ENCODE measurements at regions not wholly inside any gene's neighbourhood (a gene's known extent, or its start where the extent isn't known, plus 50 kb on each side); places are given as distances from the start of the nearest gene placed in this dataset.

GRCh38 chr10:71021402-71021801 lies 133.0 kb upstream of the PCBD1 start:
- Histone ChIP-seq H3K9me3 (ENCODE audit: insufficient read depth, low read depth, low read length) (no peaks in the 10 kb centered on the region), H3K36me3 (ENCODE audit: insufficient read depth, low read length) (no peaks in the 10 kb centered on the region), H4K20me1 (ENCODE audit: insufficient read depth, low read length, poor library complexity, severe bottlenecking) (no peaks in the 10 kb centered on the region), H3K9ac (ENCODE audit: low read depth, low read length, poor library complexity, severe bottlenecking) (no peak overlapping the region), H3F3A (ENCODE audit: low read depth) (no peaks in the 10 kb centered on the region), H3K9me2 (replicated peaks; ENCODE audit: low read depth, low read length) (no peaks in the 10 kb centered on the region), H3K4me2 (ENCODE audit: low read depth, low read length, poor library complexity, severe bottlenecking) (no peak overlapping the region), H3K4me1 (ENCODE audit: insufficient read depth, low read length, poor library complexity, severe bottlenecking) (no peaks in the 10 kb centered on the region), H3K79me2 (ENCODE audit: insufficient read depth, low read length) (no peaks in the 10 kb centered on the region), H3K4me3 (ENCODE audit: low read length, poor library complexity, severe bottlenecking) (no peak overlapping the region), H3K27me3 (ENCODE audit: insufficient read depth, low read length, poor library complexity, severe bottlenecking) (no peaks in the 10 kb centered on the region), H2AFZ (ENCODE audit: low read length) (no peak overlapping the region)
- no peak for TF ChIP-seq EZH2phosphoT487 (IDR thresholded peaks at IDR 0.05; ENCODE audit: borderline replicate concordance)
- TF ChIP-seq CTCF (conservative IDR thresholded peaks at IDR 0.05; ENCODE audit: low read length) = no peak

GRCh38 chr10:71023704-71024283 lies 135.4 kb upstream of the PCBD1 start:
- H2AFZ ChIP-seq (ENCODE audit: low read length) = no peak overlapping the region; the same call in 1 of the 2 replicates
- no peak overlapping the region for H3K4me2 ChIP-seq (ENCODE audit: low read depth, low read length, poor library complexity, severe bottlenecking)
- H4K20me1 ChIP-seq (ENCODE audit: insufficient read depth, low read length, poor library complexity, severe bottlenecking) = no peaks in the 10 kb centered on the region
- no peaks in the 10 kb centered on the region for H3F3A ChIP-seq (ENCODE audit: low read depth)
- TF ChIP-seq CTCF (conservative IDR thresholded peaks at IDR 0.05; ENCODE audit: low read length) (no peak), EZH2phosphoT487 (IDR thresholded peaks at IDR 0.05; ENCODE audit: borderline replicate concordance) (no peak)
- no peaks in the 10 kb centered on the region for H3K4me1 ChIP-seq (ENCODE audit: insufficient read depth, low read length, poor library complexity, severe bottlenecking)
- H3K4me3 ChIP-seq (ENCODE audit: low read length, poor library complexity, severe bottlenecking) = no peak overlapping the region
- H3K27me3 ChIP-seq (ENCODE audit: insufficient read depth, low read length, poor library complexity, severe bottlenecking) = no peaks in the 10 kb centered on the region
- H3K9me3 ChIP-seq (ENCODE audit: insufficient read depth, low read depth, low read length) = no peaks in the 10 kb centered on the region
- H3K36me3 ChIP-seq (ENCODE audit: insufficient read depth, low read length) = no peaks in the 10 kb centered on the region
- no peak overlapping the region for H3K9ac ChIP-seq (ENCODE audit: low read depth, low read length, poor library complexity, severe bottlenecking)
- no peaks in the 10 kb centered on the region for H3K9me2 ChIP-seq (replicated peaks; ENCODE audit: low read depth, low read length)
- H3K79me2 ChIP-seq (ENCODE audit: insufficient read depth, low read length) = no peaks in the 10 kb centered on the region

GRCh38 chr10:71024490-71024889 lies 136.1 kb upstream of the PCBD1 start:
- Histone ChIP-seq H3K4me1 (ENCODE audit: insufficient read depth, low read length, poor library complexity, severe bottlenecking) (no peaks in the 10 kb centered on the region), H3F3A (ENCODE audit: low read depth) (no peaks in the 10 kb centered on the region), H4K20me1 (ENCODE audit: insufficient read depth, low read length, poor library complexity, severe bottlenecking) (no peaks in the 10 kb centered on the region), H3K36me3 (ENCODE audit: insufficient read depth, low read length) (no peaks in the 10 kb centered on the region), H3K9ac (ENCODE audit: low read depth, low read length, poor library complexity, severe bottlenecking) (no peak overlapping the region), H3K79me2 (ENCODE audit: insufficient read depth, low read length) (no peaks in the 10 kb centered on the region), H3K4me3 (ENCODE audit: low read length, poor library complexity, severe bottlenecking) (no peak overlapping the region), H2AFZ (ENCODE audit: low read length) (no peak overlapping the region; the same call in 1 of the 2 replicates), H3K9me2 (replicated peaks; ENCODE audit: low read depth, low read length) (no peaks in the 10 kb centered on the region), H3K27me3 (ENCODE audit: insufficient read depth, low read length, poor library complexity, severe bottlenecking) (no peaks in the 10 kb centered on the region), H3K4me2 (ENCODE audit: low read depth, low read length, poor library complexity, severe bottlenecking) (no peak overlapping the region), H3K9me3 (ENCODE audit: insufficient read depth, low read depth, low read length) (no peaks in the 10 kb centered on the region)
- no peak for TF ChIP-seq CTCF (conservative IDR thresholded peaks at IDR 0.05; ENCODE audit: low read length)
- no peak for TF ChIP-seq EZH2phosphoT487 (IDR thresholded peaks at IDR 0.05; ENCODE audit: borderline replicate concordance)

All from Loucy (cell line).